ENCODE measurements at regions not wholly inside any gene's neighbourhood (a gene's known extent, or its start where the extent isn't known, plus 50 kb on each side); places are given as distances from the start of the nearest gene placed in this dataset.
"Not testable (repeated sequence)": the region's sequence is repeated elsewhere in the genome, so short reads cannot be mapped to it uniquely, and the experiment has no call there.

- not testable (repeated sequence) for H3K4me3 Mint-ChIP-seq, H3K4me1 Mint-ChIP-seq, H3K27ac Mint-ChIP-seq, H3K27me3 Mint-ChIP-seq, H3K9me3 Mint-ChIP-seq, DNase-seq, H3K36me3 Mint-ChIP-seq
Observed at GRCh38 chr16:33980736-33981135, 521.3 kb downstream of the TP53TG3F start.

GRCh38 chr16:33984428-33984827 is 525.0 kb downstream of the TP53TG3F start:
- not testable (repeated sequence) for H3K4me3 Mint-ChIP-seq, H3K27me3 Mint-ChIP-seq, H3K36me3 Mint-ChIP-seq, H3K9me3 Mint-ChIP-seq, H3K27ac Mint-ChIP-seq, H3K4me1 Mint-ChIP-seq, DNase-seq

DNA sequence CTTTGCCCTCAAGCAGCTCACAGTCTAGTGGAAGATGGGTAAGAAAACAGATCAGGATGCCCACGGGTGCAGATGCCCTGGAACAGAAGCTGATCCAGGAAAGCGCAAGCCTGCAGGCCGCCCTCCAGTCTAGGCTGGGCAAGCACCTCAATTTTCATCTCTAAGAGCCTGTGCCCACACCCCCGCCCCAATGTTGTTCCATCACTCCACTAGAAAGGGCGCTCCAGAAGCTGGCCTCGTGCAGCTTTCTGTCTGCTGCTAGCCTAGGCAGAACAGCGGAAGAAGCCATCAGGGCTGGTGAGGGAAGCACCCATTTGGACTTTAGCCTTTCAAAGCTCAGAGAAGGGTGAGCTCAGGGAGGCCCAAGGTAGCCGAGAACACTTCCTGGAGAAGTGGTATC is 527.1 kb downstream of the TP53TG3F start:
- H3K36me3 Mint-ChIP-seq, H3K4me1 Mint-ChIP-seq, H3K27me3 Mint-ChIP-seq, H3K4me3 Mint-ChIP-seq, DNase-seq, H3K9me3 Mint-ChIP-seq, H3K27ac Mint-ChIP-seq: not testable (repeated sequence)

GRCh38 chr16:33987348-33987963 is 528.0 kb downstream of the TP53TG3F start:
- not testable (repeated sequence) for H3K36me3 Mint-ChIP-seq, DNase-seq, H3K4me1 Mint-ChIP-seq, H3K27me3 Mint-ChIP-seq, H3K27ac Mint-ChIP-seq, H3K9me3 Mint-ChIP-seq, H3K4me3 Mint-ChIP-seq

GRCh38 chr16:33988012-33988411 is 528.6 kb downstream of the TP53TG3F start:
- not testable (repeated sequence) for H3K27ac Mint-ChIP-seq, H3K4me1 Mint-ChIP-seq, DNase-seq, H3K27me3 Mint-ChIP-seq, H3K9me3 Mint-ChIP-seq, H3K4me3 Mint-ChIP-seq, H3K36me3 Mint-ChIP-seq

GRCh38 chr16:33990488-33990887 is 531.1 kb downstream of the TP53TG3F start:
- not testable (repeated sequence) for H3K27me3 Mint-ChIP-seq, H3K4me1 Mint-ChIP-seq, H3K9me3 Mint-ChIP-seq, DNase-seq, H3K27ac Mint-ChIP-seq, H3K36me3 Mint-ChIP-seq, H3K4me3 Mint-ChIP-seq

DNA sequence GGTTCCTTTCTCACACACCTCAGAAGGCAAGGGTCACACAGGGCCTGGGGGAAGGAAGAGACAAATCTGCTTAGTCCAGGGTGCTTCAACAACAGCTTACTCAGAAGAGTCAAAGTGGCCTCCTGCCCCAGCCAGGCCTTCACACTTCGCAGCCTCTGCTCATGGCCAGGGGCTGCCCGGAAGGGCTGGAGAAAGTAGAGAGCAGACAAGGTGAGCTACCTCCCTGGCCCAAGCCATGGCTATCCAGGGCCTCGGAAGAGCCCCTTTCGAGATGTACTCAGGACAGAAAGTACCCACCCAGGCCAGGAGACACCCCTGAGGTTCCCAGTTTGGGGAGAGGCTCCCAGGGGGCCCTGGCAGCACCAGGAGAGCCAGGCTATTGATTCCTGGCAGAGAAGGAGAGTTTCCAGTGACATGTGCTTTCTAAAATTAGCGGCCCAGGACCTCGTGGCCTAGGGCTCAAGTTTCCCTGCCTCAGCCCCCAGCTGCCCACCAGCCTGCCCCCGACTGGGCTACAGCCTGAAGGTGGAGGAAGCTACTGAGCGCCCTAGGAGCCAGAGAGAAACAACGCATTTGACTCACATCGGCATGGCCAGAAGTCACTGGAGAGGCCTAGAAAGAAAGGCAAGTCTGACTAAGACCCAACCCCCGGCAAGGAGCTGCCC is 533.2 kb downstream of the TP53TG3F start:
- H3K27me3 Mint-ChIP-seq, H3K27ac Mint-ChIP-seq, DNase-seq, H3K36me3 Mint-ChIP-seq, H3K4me1 Mint-ChIP-seq, H3K9me3 Mint-ChIP-seq, H3K4me3 Mint-ChIP-seq: not testable (repeated sequence)

DNA sequence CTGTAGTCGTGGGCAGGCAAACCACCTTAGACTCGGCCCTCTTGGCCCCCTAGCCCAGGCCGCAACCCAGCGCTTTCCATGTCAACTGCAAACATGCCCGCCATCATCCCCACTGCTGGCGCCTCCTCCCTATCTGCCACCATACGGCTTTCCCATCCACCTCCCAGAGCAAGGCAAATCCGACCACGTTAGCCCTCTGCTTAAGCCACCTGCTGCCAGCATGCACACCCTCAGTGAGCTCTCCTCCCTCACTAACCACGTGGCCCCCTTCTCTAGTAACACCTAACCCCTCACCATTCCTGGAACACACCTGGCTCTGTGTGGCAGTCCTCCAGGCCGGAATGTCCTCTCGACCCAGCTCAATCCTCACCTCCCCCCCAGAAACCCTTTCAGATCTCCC is 534.8 kb downstream of the TP53TG3F start:
- not testable (repeated sequence) for H3K27ac Mint-ChIP-seq, H3K4me3 Mint-ChIP-seq

GRCh38 chr16:33995821-33996372 is 536.5 kb downstream of the TP53TG3F start:
- H3K9me3 Mint-ChIP-seq, H3K27me3 Mint-ChIP-seq, H3K36me3 Mint-ChIP-seq, H3K4me1 Mint-ChIP-seq, H3K4me3 Mint-ChIP-seq, DNase-seq, H3K27ac Mint-ChIP-seq: not testable (repeated sequence)

More for the DNA sequence above, 534.8 kb downstream of the TP53TG3F start:
- H3K27me3 Mint-ChIP-seq, H3K36me3 Mint-ChIP-seq, H3K4me1 Mint-ChIP-seq, H3K9me3 Mint-ChIP-seq, DNase-seq: not testable (repeated sequence)

GRCh38 chr16:34001184-34001583 is 541.8 kb downstream of the TP53TG3F start:
- H3K36me3 Mint-ChIP-seq, H3K9me3 Mint-ChIP-seq, H3K27ac Mint-ChIP-seq, H3K4me3 Mint-ChIP-seq, DNase-seq, H3K4me1 Mint-ChIP-seq, H3K27me3 Mint-ChIP-seq: not testable (repeated sequence)

GRCh38 chr16:34001961-34002360 is 542.5 kb downstream of the TP53TG3F start:
- not testable (repeated sequence) for H3K27ac Mint-ChIP-seq, H3K4me1 Mint-ChIP-seq, DNase-seq, H3K4me3 Mint-ChIP-seq, H3K27me3 Mint-ChIP-seq, H3K9me3 Mint-ChIP-seq, H3K36me3 Mint-ChIP-seq

GRCh38 chr16:34014841-34015820 is 555.7 kb downstream of the TP53TG3F start:
- H3K36me3 Mint-ChIP-seq, DNase-seq, H3K4me3 Mint-ChIP-seq, H3K27me3 Mint-ChIP-seq, H3K4me1 Mint-ChIP-seq, H3K9me3 Mint-ChIP-seq, H3K27ac Mint-ChIP-seq: not testable (repeated sequence)

GRCh38 chr16:34018277-34018676 is 558.9 kb downstream of the TP53TG3F start:
- H3K4me1 Mint-ChIP-seq, H3K36me3 Mint-ChIP-seq, H3K9me3 Mint-ChIP-seq, DNase-seq, H3K4me3 Mint-ChIP-seq, H3K27me3 Mint-ChIP-seq: not testable (repeated sequence)
- H3K27ac Mint-ChIP-seq, result peak overlapping the region; percentile 3

- Mint-ChIP-seq H3K9me3 (peaks cover 23% of the 10 kb centered on the region), H3K36me3 (peaks cover 6% of the 10 kb centered on the region), H3K27ac (no peak overlapping the region), H3K4me1 (no peaks in the 10 kb centered on the region), H3K4me3 (no peak overlapping the region), H3K27me3 (peaks cover 15% of the 10 kb centered on the region)
- no peak for DNase-seq
Observed at GRCh38 chr16:34050787-34051320, 591.4 kb downstream of the TP53TG3F start.

- Mint-ChIP-seq H3K27ac (no peak overlapping the region), H3K36me3 (peaks cover 6% of the 10 kb centered on the region), H3K9me3 (peaks cover 20% of the 10 kb centered on the region), H3K27me3 (peaks cover 15% of the 10 kb centered on the region), H3K4me3 (no peak overlapping the region), H3K4me1 (no peaks in the 10 kb centered on the region)
- DNase-seq, result no peak
Observed at GRCh38 chr16:34054137-34054536, 594.7 kb downstream of the TP53TG3F start.
